MM.1S (cell line): ENCODE measurements at regions not wholly inside any gene's neighbourhood (a gene's known extent, or its start where the extent isn't known, plus 50 kb on each side); places are given as distances from the start of the nearest gene placed in this dataset.

Experiments
- DNase-seq: peaks from one replicate; pipeline ENCODE4 v3.0.0-alpha.2; 2015
- H2AFZ ChIP-seq: fragments of 300-600 bp; sonication (generic); 2 replicates; pipeline ENCODE4 v1.6.0; 2016; ENCODE audit warnings: antibody characterized with exemption, low read length
- H3F3A ChIP-seq: fragments of 300-600 bp; sonication (generic); 2 replicates; pipeline ENCODE4 v1.6.1; 2016; ENCODE audit warnings: mild to moderate bottlenecking, antibody characterized with exemption, low read length, moderate library complexity, mixed read lengths; ENCODE audit not compliant: insufficient read depth
- H3K27ac ChIP-seq: fragments of 300-600 bp; sonication (generic); 2 replicates; pipeline ENCODE4 v1.5.1; 2016; ENCODE audit warnings: mild to moderate bottlenecking, low read length
- H3K27me3 ChIP-seq: fragments of 300-600 bp; sonication (generic); replicated peaks from 2 replicates; pipeline ENCODE4 v1.6.0; 2016; ENCODE audit warnings: low read length; ENCODE audit not compliant: insufficient read depth
- H3K36me3 ChIP-seq: fragments of 300-600 bp; sonication (generic); replicated peaks from 2 replicates; pipeline ENCODE4 v1.6.1; 2016; ENCODE audit warnings: mild to moderate bottlenecking, low read length, mixed read lengths; ENCODE audit not compliant: insufficient read depth
- H3K4me1 ChIP-seq: fragments of 300-600 bp; sonication (generic); 2 replicates; pipeline ENCODE4 v1.6.1; 2016; ENCODE audit warnings: low read length, mixed read lengths
- H3K4me2 ChIP-seq: fragments of 300-600 bp; sonication (generic); 2 replicates; pipeline ENCODE4 v1.6.0; 2016; ENCODE audit warnings: low read depth, low read length
- H3K4me3 ChIP-seq: fragments of 300-600 bp; sonication (generic); 2 replicates; pipeline ENCODE4 v1.5.1; 2016; ENCODE audit warnings: low read length, mixed read lengths
- H3K79me2 ChIP-seq: fragments of 300-600 bp; sonication (generic); 2 replicates; pipeline ENCODE4 v1.6.1; 2016; ENCODE audit warnings: mixed run types, low read length, mixed read lengths
- H3K9ac ChIP-seq: fragments of 300-600 bp; sonication (generic); 2 replicates; pipeline ENCODE4 v1.6.1; 2016; ENCODE audit warnings: low read length, mixed read lengths
- H3K9me2 ChIP-seq: fragments of 300-600 bp; sonication (generic); replicated peaks from 2 replicates; pipeline ENCODE4 v1.6.1; 2016; ENCODE audit warnings: mild to moderate bottlenecking, low read length, mixed read lengths; ENCODE audit not compliant: insufficient read depth
- H3K9me3 ChIP-seq: fragments of 300-600 bp; sonication (generic); replicated peaks from 2 replicates; pipeline ENCODE4 v1.6.1; 2016; ENCODE audit warnings: mild to moderate bottlenecking, low read length, mixed read lengths; ENCODE audit not compliant: insufficient read depth
- H4K20me1 ChIP-seq: fragments of 300-600 bp; sonication (generic); 2 replicates; pipeline ENCODE4 v1.6.1; 2016; ENCODE audit warnings: mild to moderate bottlenecking, low read length, moderate library complexity, mixed read lengths; ENCODE audit not compliant: insufficient read depth
- CTCF ChIP-seq: fragments of 300-600 bp; sonication (generic); IDR thresholded peaks from 2 replicates; pipeline ENCODE4 v1.5.1; 2016; ENCODE audit warnings: antibody characterized with exemption, low read length, mixed read lengths
- EZH2 ChIP-seq: fragments of 300-600 bp; sonication (generic); optimal IDR thresholded peaks from 2 replicates; pipeline ENCODE3; 2017; ENCODE audit warnings: low read depth, mild to moderate bottlenecking, antibody characterized with exemption, low read length, mixed read lengths
- EZH2phosphoT487 ChIP-seq: fragments of 300-600 bp; sonication (generic); IDR thresholded peaks from 2 replicates; pipeline ENCODE4 v1.6.1; 2018; ENCODE audit warnings: antibody characterized with exemption, low read length

GRCh38 chr2:188765522-188766470 is 208.4 kb upstream of the COL3A1 start:
- Histone ChIP-seq H3K4me2 (no peak overlapping the region), H3K27ac (no peak overlapping the region), H3K79me2 (no peaks in the 10 kb centered on the region), H3K4me1 (no peaks in the 10 kb centered on the region), H3F3A (no peaks in the 10 kb centered on the region), H2AFZ (no peak overlapping the region), H3K9me3 (no peaks in the 10 kb centered on the region), H3K9ac (no peak overlapping the region), H3K27me3 (no peaks in the 10 kb centered on the region), H3K36me3 (no peaks in the 10 kb centered on the region), H3K4me3 (no peak overlapping the region), H4K20me1 (no peaks in the 10 kb centered on the region), H3K9me2 (no peaks in the 10 kb centered on the region)
- TF ChIP-seq EZH2 (no peak), CTCF (peak; percentile 19; the same call in 1 of the 2 replicates)
- no peak for DNase-seq

DNA sequence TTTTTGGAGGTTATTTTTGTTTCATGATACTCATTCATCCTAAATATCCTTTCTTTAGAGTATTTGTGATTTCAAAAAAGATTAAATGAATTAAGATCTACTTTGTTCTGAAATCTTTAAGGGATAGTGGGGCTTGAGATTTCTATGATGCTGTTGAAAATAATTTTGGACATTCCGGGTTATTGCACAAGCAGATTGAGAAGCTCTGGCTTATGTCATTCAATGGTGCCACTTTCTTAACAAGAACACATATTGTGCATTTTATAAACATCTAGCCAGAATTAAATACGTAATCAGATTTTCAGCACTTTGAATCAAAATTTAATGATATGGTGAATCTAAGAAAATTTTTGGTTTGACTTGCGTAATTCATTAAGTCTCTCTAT is 207.7 kb upstream of the COL3A1 start:
- H3K4me3 ChIP-seq: no peak overlapping the region
- no peak overlapping the region for H3K4me2 ChIP-seq
- no peak for TF ChIP-seq EZH2phosphoT487
- no peak for TF ChIP-seq CTCF
- no peak for TF ChIP-seq EZH2
- no peak overlapping the region for H2AFZ ChIP-seq
- DNase-seq: no peak
- H3K9me3 ChIP-seq: no peaks in the 10 kb centered on the region
- no peak overlapping the region for H3K27ac ChIP-seq
- H3K79me2 ChIP-seq: no peaks in the 10 kb centered on the region
- no peak overlapping the region for H3K9ac ChIP-seq
- no peaks in the 10 kb centered on the region for H3F3A ChIP-seq
- H4K20me1 ChIP-seq: no peaks in the 10 kb centered on the region
- H3K36me3 ChIP-seq: no peaks in the 10 kb centered on the region
- H3K9me2 ChIP-seq: no peaks in the 10 kb centered on the region
- no peaks in the 10 kb centered on the region for H3K27me3 ChIP-seq
- no peaks in the 10 kb centered on the region for H3K4me1 ChIP-seq

- Histone ChIP-seq H3K9me3 (no peaks in the 10 kb centered on the region), H3K9me2 (no peaks in the 10 kb centered on the region), H3K27me3 (no peaks in the 10 kb centered on the region), H3F3A (no peaks in the 10 kb centered on the region), H3K27ac (no peak overlapping the region), H3K79me2 (no peaks in the 10 kb centered on the region), H3K36me3 (no peaks in the 10 kb centered on the region), H2AFZ (no peak overlapping the region), H3K4me3 (no peak overlapping the region), H3K9ac (no peak overlapping the region), H4K20me1 (no peaks in the 10 kb centered on the region), H3K4me1 (no peaks in the 10 kb centered on the region), H3K4me2 (no peak overlapping the region)
- TF ChIP-seq CTCF: no peak
- TF ChIP-seq EZH2: no peak
- no peak for TF ChIP-seq EZH2phosphoT487
- no peak for DNase-seq
These were observed 207.0 kb upstream of the COL3A1 start for GRCh38 chr2:188767176-188767575.
